Stimulated activated CD4-positive, alpha-beta T cell treated with anti-CD3 and anti-CD28 coated beads, TNF-alpha, amount 100 ng/mL, for 24 hours (primary cell): ENCODE measurements at regions not wholly inside any gene's neighbourhood (a gene's known extent, or its start where the extent isn't known, plus 50 kb on each side); places are given as distances from the start of the nearest gene placed in this dataset.

Experiments
- DNase-seq, 3 experiments: peaks; one replicate each; pipeline ENCODE4 v3.0.0-alpha.2; 2020; ENCODE audit warnings: low read depth in 3 of 3

GRCh38 chr18:74023220-74023619 is 124.4 kb downstream of the FBXO15 start:
- no peak for DNase-seq

GRCh38 chr18:74019864-74020263 is 127.8 kb downstream of the FBXO15 start:
- DNase-seq = no peak

- no peak for DNase-seq
These were observed 133.7 kb downstream of the FBXO15 start for GRCh38 chr18:74013955-74014354.

- DNase-seq = no peak
These were observed 134.5 kb downstream of the FBXO15 start for GRCh38 chr18:74012954-74013630.

- no peak for DNase-seq
These were observed 141.5 kb downstream of the FBXO15 start for GRCh38 chr18:74006143-74006542.

GRCh38 chr18:74005320-74006109 is 142.1 kb downstream of the FBXO15 start:
- no peak for DNase-seq

- no peak for DNase-seq
These were observed 155.2 kb downstream of the FBXO15 start for GRCh38 chr18:73992242-73993022.

- DNase-seq = no peak
These were observed 156.1 kb downstream of the FBXO15 start for GRCh38 chr18:73991570-73991969.

- no peak for DNase-seq
These were observed 157.4 kb downstream of the FBXO15 start for GRCh38 chr18:73990258-73990657.

- no peak for DNase-seq
These were observed 160.2 kb downstream of the FBXO15 start for GRCh38 chr18:73987247-73987980.

GRCh38 chr18:73986711-73987110 is 160.9 kb downstream of the FBXO15 start:
- no peak for DNase-seq

GRCh38 chr18:73985855-73986625 is 161.6 kb downstream of the FBXO15 start:
- DNase-seq = no peak

GRCh38 chr18:73983970-73984369 is 163.7 kb downstream of the FBXO15 start:
- DNase-seq = no peak

- DNase-seq = no peak
These were observed 164.1 kb downstream of the FBXO15 start for GRCh38 chr18:73983496-73983895.

GRCh38 chr18:73981796-73982195 is 165.8 kb downstream of the FBXO15 start:
- DNase-seq = no peak

- DNase-seq = no peak
These were observed 167.2 kb downstream of the FBXO15 start for GRCh38 chr18:73980289-73980979.

- DNase-seq = no peak
These were observed 167.9 kb downstream of the FBXO15 start for GRCh38 chr18:73979742-73980141.

- DNase-seq = no peak
These were observed 171.2 kb downstream of the FBXO15 start for GRCh38 chr18:73976433-73976832.

GRCh38 chr18:73975266-73975665 is 172.4 kb downstream of the FBXO15 start:
- DNase-seq = no peak

GRCh38 chr18:73973972-73974371 is 173.7 kb downstream of the FBXO15 start:
- no peak for DNase-seq
